LNCaP clone FGC (cell line): ENCODE measurements at regions not wholly inside any gene's neighbourhood (a gene's known extent, or its start where the extent isn't known, plus 50 kb on each side); places are given as distances from the start of the nearest gene placed in this dataset.

Source experiments
- DNase-seq: peaks from one replicate; pipeline ENCODE4 v3.0.0-alpha.2; 2011; ENCODE audit warnings: low read depth
- H3K4me3 ChIP-seq: 2 replicates; pipeline ENCODE4 v1.5.1; 2011; ENCODE audit warnings: mild to moderate bottlenecking, low read depth, low read length, control low read depth
- CTCF ChIP-seq: IDR thresholded peaks from 2 replicates; pipeline ENCODE4 v1.5.1; 2012; ENCODE audit warnings: mild to moderate bottlenecking; ENCODE audit not compliant: control insufficient read depth, insufficient read depth; ENCODE audit errors: extremely low read depth

GRCh38 chr4:104795264-104795939 lies 300.7 kb upstream of the CXXC4 start:
- no peak for DNase-seq
- TF ChIP-seq CTCF = no peak
- no peak overlapping the region for H3K4me3 ChIP-seq

- DNase-seq = no peak
- H3K4me3 ChIP-seq = no peak overlapping the region
- TF ChIP-seq CTCF = no peak
These were observed 317.0 kb upstream of the CXXC4 start for GRCh38 chr4:104811727-104812126.

- H3K4me3 ChIP-seq = no peak overlapping the region
- peak; percentile 73 for DNase-seq
- TF ChIP-seq CTCF = no peak
These were observed 321.0 kb upstream of the CXXC4 start for GRCh38 chr4:104815665-104816064.

GRCh38 chr4:104818579-104818978 lies 323.9 kb upstream of the CXXC4 start:
- no peak for TF ChIP-seq CTCF
- no peak overlapping the region for H3K4me3 ChIP-seq
- DNase-seq = no peak

- DNase-seq = peak; percentile 10
- H3K4me3 ChIP-seq = no peak overlapping the region
- TF ChIP-seq CTCF = no peak
These were observed 320.5 kb upstream of the TET2 start for GRCh38 chr4:104826171-104826570.

GRCh38 chr4:104829761-104830160 lies 316.9 kb upstream of the TET2 start:
- no peak for TF ChIP-seq CTCF
- no peak for DNase-seq
- H3K4me3 ChIP-seq = no peak overlapping the region

- no peak for DNase-seq
- TF ChIP-seq CTCF = no peak
- H3K4me3 ChIP-seq = no peak overlapping the region
These were observed 298.0 kb upstream of the TET2 start for GRCh38 chr4:104848597-104849225.
